Karpas-422 (cell line): ENCODE measurements at regions not wholly inside any gene's neighbourhood (a gene's known extent, or its start where the extent isn't known, plus 50 kb on each side); places are given as distances from the start of the nearest gene placed in this dataset.
"Not testable (repeated sequence)": the region's sequence is repeated elsewhere in the genome, so short reads cannot be mapped to it uniquely, and the experiment has no call there.

Experiments used
- DNase-seq: peaks from one replicate; pipeline ENCODE4 v3.0.0-alpha.2; 2015
- H2AFZ ChIP-seq: fragments of 200-600 bp; sonication (generic); 2 replicates; pipeline ENCODE4 v1.6.1; 2014; ENCODE audit warnings: antibody characterized with exemption, low read length, mixed read lengths
- H3K27ac ChIP-seq: fragments of 200-600 bp; sonication (generic); 2 replicates; pipeline ENCODE4 v1.5.1; 2014; ENCODE audit warnings: mild to moderate bottlenecking, low read length, moderate library complexity
- H3K27me3 ChIP-seq: fragments of 200-600 bp; sonication (generic); 2 replicates; pipeline ENCODE4 v1.6.1; 2014; ENCODE audit warnings: low read length, mixed read lengths
- H3K36me3 ChIP-seq: fragments of 200-600 bp; sonication (generic); 2 replicates; pipeline ENCODE4 v1.6.1; 2014; ENCODE audit warnings: low read length, mixed read lengths; ENCODE audit not compliant: insufficient read depth
- H3K4me1 ChIP-seq: fragments of 200-600 bp; sonication (generic); 2 replicates; pipeline ENCODE4 v1.6.1; 2014; ENCODE audit warnings: mild to moderate bottlenecking, low read length, mixed read lengths
- H3K4me2 ChIP-seq: fragments of 200-600 bp; sonication (generic); 2 replicates; pipeline ENCODE4 v1.6.1; 2014; ENCODE audit warnings: low read length, low read depth, mild to moderate bottlenecking; ENCODE audit not compliant: poor library complexity, severe bottlenecking
- H3K4me3 ChIP-seq: fragments of 200-600 bp; sonication (generic); 2 replicates; pipeline ENCODE4 v1.5.1; 2014; ENCODE audit warnings: mild to moderate bottlenecking, antibody characterized with exemption, low read length, mixed read lengths
- H3K79me2 ChIP-seq: fragments of 200-600 bp; sonication (generic); 2 replicates; pipeline ENCODE4 v1.6.1; 2014; ENCODE audit warnings: mild to moderate bottlenecking, low read length, mixed read lengths
- H3K9ac ChIP-seq: fragments of 200-600 bp; sonication (generic); 2 replicates; pipeline ENCODE4 v1.6.0; 2014; ENCODE audit warnings: low read length
- H3K9me2 ChIP-seq: fragments of 200-600 bp; sonication (generic), shearing (Covaris generic); replicated peaks from 2 replicates; pipeline ENCODE4 v1.6.0; 2014; ENCODE audit warnings: mild to moderate bottlenecking, low read length, moderate library complexity; ENCODE audit not compliant: insufficient read depth
- H3K9me3 ChIP-seq: fragments of 300-700, 200-600 bp; sonication (generic); 2 replicates; pipeline ENCODE4 v1.6.1; 2014; ENCODE audit warnings: low read length, mixed read lengths
- H4K20me1 ChIP-seq: fragments of 200-600 bp; sonication (generic); 2 replicates; pipeline ENCODE4 v1.6.1; 2014; ENCODE audit warnings: mild to moderate bottlenecking, antibody characterized with exemption, low read length, low read depth; ENCODE audit not compliant: insufficient read depth

DNA sequence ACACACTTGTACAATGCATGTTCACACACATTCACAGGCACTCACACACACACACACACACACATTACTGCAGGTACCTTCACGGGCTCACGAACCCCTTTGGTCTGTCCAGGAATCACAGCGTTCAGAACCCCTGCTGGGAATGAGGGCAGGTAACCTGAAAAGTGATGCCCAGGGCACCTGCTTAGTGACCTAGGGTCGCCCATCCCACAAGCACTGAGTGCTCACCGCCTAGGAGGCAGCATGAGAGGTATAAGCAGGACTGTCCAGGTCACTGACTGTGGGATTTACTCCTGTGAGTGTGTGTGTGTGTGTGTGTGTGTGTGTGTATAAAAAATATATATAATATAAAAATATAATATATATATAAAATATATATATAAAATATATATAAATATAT lies 150.9 kb downstream of the GALR1 start:
- no peaks in the 10 kb centered on the region for H3K9me3 ChIP-seq
- H3K36me3 ChIP-seq = no peaks in the 10 kb centered on the region
- DNase-seq = no peak
- no peak overlapping the region for H3K27ac ChIP-seq
- H3K9ac ChIP-seq = no peak overlapping the region
- no peaks in the 10 kb centered on the region for H3K9me2 ChIP-seq
- no peaks in the 10 kb centered on the region for H3K4me1 ChIP-seq
- no peaks in the 10 kb centered on the region for H4K20me1 ChIP-seq
- no peak overlapping the region for H2AFZ ChIP-seq
- no peak overlapping the region for H3K4me3 ChIP-seq
- H3K27me3 ChIP-seq = no peaks in the 10 kb centered on the region
- H3K79me2 ChIP-seq = no peaks in the 10 kb centered on the region
- no peak overlapping the region for H3K4me2 ChIP-seq

DNA sequence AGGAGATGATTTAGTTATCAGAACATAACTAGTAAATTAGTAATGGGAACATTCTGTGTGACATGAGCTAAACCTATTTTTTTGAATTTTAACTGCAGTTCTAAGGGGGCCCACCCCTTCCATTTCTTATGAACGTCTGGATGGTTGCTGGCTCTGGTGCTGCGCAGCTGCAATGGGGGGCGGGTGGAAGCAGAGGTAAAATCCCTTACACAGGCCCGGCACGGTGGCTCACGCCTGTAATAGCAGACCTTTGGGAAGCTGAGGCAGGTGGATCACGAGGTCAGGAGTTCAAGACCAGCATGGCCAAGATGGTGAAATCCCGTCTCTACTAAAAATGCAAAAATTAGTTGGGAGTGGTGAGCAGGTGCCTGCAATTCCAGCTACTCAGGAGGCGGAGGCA lies 151.5 kb downstream of the GALR1 start:
- no peaks in the 10 kb centered on the region for H4K20me1 ChIP-seq
- H3K9ac ChIP-seq = no peak overlapping the region
- no peaks in the 10 kb centered on the region for H3K79me2 ChIP-seq
- no peak overlapping the region for H3K27ac ChIP-seq
- no peaks in the 10 kb centered on the region for H3K36me3 ChIP-seq
- no peaks in the 10 kb centered on the region for H3K4me1 ChIP-seq
- no peak for DNase-seq
- H3K4me3 ChIP-seq = no peak overlapping the region
- no peak overlapping the region for H2AFZ ChIP-seq
- no peaks in the 10 kb centered on the region for H3K27me3 ChIP-seq
- H3K9me3 ChIP-seq = no peaks in the 10 kb centered on the region
- no peak overlapping the region for H3K4me2 ChIP-seq
- H3K9me2 ChIP-seq = no peaks in the 10 kb centered on the region

DNA sequence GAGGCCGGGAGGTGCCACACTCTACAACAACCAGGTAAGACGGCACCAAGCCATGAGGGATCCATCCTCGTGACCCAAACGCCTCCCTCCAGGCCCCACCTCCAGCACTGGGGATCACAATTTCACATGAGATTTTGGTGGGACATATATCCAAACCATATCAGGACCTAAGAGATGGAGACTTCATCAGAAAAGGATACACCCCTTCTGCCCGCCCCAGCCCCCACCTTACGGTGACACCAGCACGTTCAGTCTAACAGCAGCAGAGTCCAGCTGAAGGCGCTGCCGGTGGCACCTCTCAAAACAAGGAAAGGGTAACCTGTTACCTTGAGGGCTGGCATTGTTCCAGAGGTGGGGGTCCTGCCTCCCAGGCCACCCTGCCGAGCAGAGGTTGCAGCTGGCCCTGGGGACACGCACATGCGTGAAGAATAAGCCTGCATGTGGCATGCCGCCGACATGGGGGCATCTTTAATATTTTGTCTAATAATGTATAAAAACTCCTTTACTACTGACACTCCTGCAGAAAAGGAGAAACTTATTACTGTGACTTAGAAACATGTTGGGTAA lies 154.4 kb downstream of the GALR1 start:
- Histone ChIP-seq H3K9ac (no peak overlapping the region), H4K20me1 (no peaks in the 10 kb centered on the region), H3K27ac (no peak overlapping the region), H3K36me3 (no peaks in the 10 kb centered on the region), H3K9me3 (no peaks in the 10 kb centered on the region), H3K27me3 (no peaks in the 10 kb centered on the region), H3K9me2 (no peaks in the 10 kb centered on the region), H3K4me1 (no peaks in the 10 kb centered on the region), H3K4me2 (no peak overlapping the region), H3K79me2 (no peaks in the 10 kb centered on the region), H2AFZ (no peak overlapping the region), H3K4me3 (no peak overlapping the region)
- DNase-seq = no peak

DNA sequence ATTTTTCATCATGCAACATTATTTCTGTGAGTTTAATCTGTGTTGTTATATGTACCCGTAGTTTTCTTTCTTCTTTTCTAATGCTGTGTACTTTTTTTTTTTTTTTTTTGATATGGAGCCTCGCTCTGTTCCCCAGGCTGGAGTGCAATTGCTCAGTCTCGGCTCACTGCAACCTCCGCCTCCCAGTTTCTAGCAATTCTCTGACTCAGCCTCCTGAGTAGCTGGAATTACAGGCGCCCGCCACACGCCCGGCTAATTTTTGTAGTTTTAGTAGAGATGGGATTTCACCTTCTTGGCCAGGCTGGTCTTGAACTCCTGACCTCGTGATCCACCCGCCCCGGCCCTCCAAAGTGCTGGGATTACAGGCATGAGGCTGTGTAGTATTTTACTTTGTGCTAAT lies 155.4 kb downstream of the GALR1 start:
- H3K79me2 ChIP-seq = no peaks in the 10 kb centered on the region
- H3K27ac ChIP-seq = no peak overlapping the region
- no peaks in the 10 kb centered on the region for H3K36me3 ChIP-seq
- no peak overlapping the region for H2AFZ ChIP-seq
- no peaks in the 10 kb centered on the region for H3K9me2 ChIP-seq
- H3K27me3 ChIP-seq = no peaks in the 10 kb centered on the region
- H4K20me1 ChIP-seq = no peaks in the 10 kb centered on the region
- no peak overlapping the region for H3K4me3 ChIP-seq
- H3K4me2 ChIP-seq = no peak overlapping the region
- no peaks in the 10 kb centered on the region for H3K9me3 ChIP-seq
- no peak for DNase-seq
- H3K4me1 ChIP-seq = no peaks in the 10 kb centered on the region
- no peak overlapping the region for H3K9ac ChIP-seq

DNA sequence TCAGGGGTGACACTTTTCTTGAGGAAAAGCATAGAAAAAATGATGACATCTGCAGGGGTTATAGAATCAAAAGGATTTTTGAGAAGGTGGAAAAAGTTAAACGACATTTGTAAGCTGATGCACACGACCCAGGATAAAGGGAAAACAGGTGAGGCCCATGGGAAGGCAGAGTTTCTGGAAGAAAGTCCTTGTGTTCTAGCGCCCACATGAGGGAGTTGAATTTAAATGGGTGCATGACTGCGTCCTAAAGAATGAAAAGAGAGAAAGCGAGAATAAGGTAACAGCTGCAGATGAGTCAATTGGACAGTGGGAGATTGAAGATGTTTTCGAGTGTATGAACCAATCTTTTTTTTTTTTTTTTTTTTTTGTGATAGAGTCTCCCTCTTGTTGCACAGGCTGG lies 158.1 kb downstream of the GALR1 start:
- Histone ChIP-seq H3K9me2 (no peaks in the 10 kb centered on the region), H3K4me3 (no peak overlapping the region), H2AFZ (no peak overlapping the region), H3K4me1 (no peaks in the 10 kb centered on the region), H3K36me3 (no peaks in the 10 kb centered on the region), H4K20me1 (no peaks in the 10 kb centered on the region), H3K4me2 (no peak overlapping the region), H3K27me3 (no peaks in the 10 kb centered on the region), H3K27ac (no peak overlapping the region), H3K9ac (no peak overlapping the region), H3K79me2 (no peaks in the 10 kb centered on the region), H3K9me3 (no peaks in the 10 kb centered on the region)
- DNase-seq = no peak

DNA sequence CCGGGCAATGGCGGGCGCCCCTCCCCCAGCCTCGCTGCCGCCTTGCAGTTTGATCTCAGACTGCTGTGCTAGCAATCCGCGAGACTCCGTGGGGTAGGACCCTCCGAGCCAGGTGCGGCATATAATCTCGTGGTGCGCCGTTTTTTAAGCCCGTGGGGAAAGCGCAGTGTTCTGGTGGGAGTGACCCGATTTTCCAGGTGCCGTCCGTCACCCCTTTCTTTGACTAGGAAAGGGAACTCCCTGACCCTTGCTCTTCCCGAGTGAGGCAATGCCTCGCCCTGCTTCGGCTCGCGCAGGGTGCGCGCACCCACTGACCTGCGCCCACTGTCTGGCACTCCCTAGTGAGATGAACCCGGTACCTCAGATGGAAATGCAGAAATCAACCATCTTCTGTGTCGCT lies 171.9 kb downstream of the GALR1 start:
- H3K4me2 ChIP-seq = not testable (repeated sequence)

DNA sequence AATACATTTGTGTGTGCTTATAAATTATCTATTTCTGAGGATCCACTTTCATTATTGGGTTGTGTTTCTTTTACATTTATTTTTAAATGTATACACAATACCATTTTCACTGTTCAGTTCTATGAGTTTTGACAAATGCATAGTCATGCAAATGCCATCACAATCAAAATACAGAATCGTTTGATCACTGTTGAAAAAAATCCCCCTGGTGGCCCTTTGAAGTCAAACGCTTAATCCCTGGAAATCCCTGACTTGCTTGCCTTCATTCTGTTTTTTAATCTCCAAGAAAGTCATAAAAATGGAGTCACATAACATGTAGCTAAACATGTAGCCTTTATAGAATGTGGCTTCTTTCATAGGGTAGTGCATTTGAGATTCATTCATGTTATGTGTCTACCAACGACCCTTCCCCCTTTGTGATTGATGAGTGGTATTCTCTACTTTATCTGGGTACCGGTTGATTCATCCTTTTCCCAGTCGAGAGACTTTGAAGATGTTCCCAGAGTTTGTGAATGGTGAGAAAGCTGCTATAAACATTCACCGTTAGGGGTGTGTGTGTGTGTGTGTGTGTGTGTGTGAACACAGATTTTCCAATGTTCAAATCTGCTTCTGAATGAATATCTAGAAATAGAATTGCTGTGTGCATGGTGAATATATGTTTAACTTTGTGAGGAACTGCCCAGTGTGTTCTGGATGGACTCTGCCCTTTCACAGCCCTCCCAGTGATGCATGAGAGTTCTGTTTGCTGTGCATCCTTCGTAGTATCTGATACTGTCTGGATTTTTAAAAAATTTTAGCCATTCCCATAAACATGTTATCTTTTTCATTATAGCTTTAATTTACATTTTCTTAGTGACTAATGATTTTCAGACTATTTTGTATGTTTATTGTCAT lies 173.6 kb downstream of the GALR1 start:
- H3K27ac ChIP-seq = no peak overlapping the region
- no peak overlapping the region for H3K4me3 ChIP-seq
- H3K79me2 ChIP-seq = no peaks in the 10 kb centered on the region
- no peaks in the 10 kb centered on the region for H3K36me3 ChIP-seq
- H3K4me1 ChIP-seq = no peaks in the 10 kb centered on the region
- H3K9ac ChIP-seq = no peak overlapping the region
- H3K27me3 ChIP-seq = no peaks in the 10 kb centered on the region
- no peaks in the 10 kb centered on the region for H3K9me3 ChIP-seq
- H4K20me1 ChIP-seq = no peaks in the 10 kb centered on the region
- no peak overlapping the region for H2AFZ ChIP-seq
- no peaks in the 10 kb centered on the region for H3K9me2 ChIP-seq
- peak; percentile 53 for DNase-seq
- no peak overlapping the region for H3K4me2 ChIP-seq

More for the DNA sequence above, 171.9 kb downstream of the GALR1 start:
- H3K9me3 ChIP-seq, H4K20me1 ChIP-seq, H3K9me2 ChIP-seq, DNase-seq, H3K79me2 ChIP-seq, H2AFZ ChIP-seq, H3K36me3 ChIP-seq, H3K4me1 ChIP-seq, H3K27ac ChIP-seq, H3K4me3 ChIP-seq, H3K27me3 ChIP-seq, H3K9ac ChIP-seq: not testable (repeated sequence)

DNA sequence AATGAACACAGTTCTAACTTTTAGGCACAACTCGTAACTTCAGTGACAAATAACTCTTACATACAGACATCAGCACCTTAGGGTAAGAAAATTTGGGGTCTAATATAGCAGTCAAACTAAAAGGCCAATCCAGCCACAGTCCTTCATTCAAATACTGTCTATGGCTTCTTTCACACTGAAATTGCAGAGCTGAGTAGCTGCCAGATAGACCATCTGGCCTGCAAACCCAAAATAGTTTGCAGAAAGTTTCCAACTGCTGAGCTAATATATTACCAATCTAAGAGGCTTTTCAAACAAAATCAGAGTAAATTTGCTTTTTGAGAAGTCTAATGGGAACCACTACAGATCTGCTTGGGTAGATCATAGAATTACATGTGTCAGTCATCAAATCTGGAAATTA lies 183.4 kb downstream of the GALR1 start:
- Histone ChIP-seq H3K4me1 (no peaks in the 10 kb centered on the region), H3K36me3 (no peaks in the 10 kb centered on the region), H3K4me3 (no peak overlapping the region), H3K27me3 (no peaks in the 10 kb centered on the region), H3K9me3 (no peaks in the 10 kb centered on the region), H2AFZ (no peak overlapping the region), H4K20me1 (no peaks in the 10 kb centered on the region), H3K9me2 (no peaks in the 10 kb centered on the region), H3K9ac (no peak overlapping the region), H3K4me2 (no peak overlapping the region), H3K27ac (no peak overlapping the region), H3K79me2 (no peaks in the 10 kb centered on the region)
- peak; percentile 44 for DNase-seq
